GM12878 (cell line): ENCODE measurements at regions not wholly inside any gene's neighbourhood (a gene's known extent, or its start where the extent isn't known, plus 50 kb on each side); places are given as distances from the start of the nearest gene placed in this dataset.

Source experiments
- ATAC-seq: fragments of 200-7000 bp; cut with Tn5 transposase; 3 replicates; pipeline ENCODE4 v1.9.1; 2020; ENCODE audit warnings: mild to moderate bottlenecking, moderate library complexity
- BruUV-seq: library from RNA; stranded (reverse); fragments of 400-500 nt; replicated peaks from 2 replicates; lab custom pipeline; 2021; lab: Mats Ljungman, UMichigan
- CTCF ChIA-PET: fragments of 300-600 bp; sonication (Branson Sonifier 250); formaldehyde crosslinking; extraction: SDS; loops from one replicate; lab custom pipeline; 2021; ENCODE audit warnings: inconsistent platforms; lab: Yijun Ruan, JAX
- POLR2A ChIA-PET: fragments of 350-600 bp; formaldehyde crosslinking; extraction: SDS; loops from one replicate; lab custom pipeline; 2021; ENCODE audit warnings: inconsistent platforms; lab: Charles Lee
- RAD21 ChIA-PET: fragments of 300-600 bp; sonication (Branson Sonifier 250); formaldehyde crosslinking; loops from one replicate; lab custom pipeline; 2023; ENCODE audit warnings: antibody characterized with exemption; ENCODE audit not compliant: unreplicated experiment; lab: Charles Lee
- SMC1A ChIA-PET: fragments of 300-600 bp; sonication (Branson Sonifier 250); formaldehyde crosslinking; loops from one replicate; lab custom pipeline; 2023; ENCODE audit not compliant: unreplicated experiment, uncharacterized antibody; lab: Charles Lee
- DNase-seq: peaks from one replicate; pipeline ENCODE4 v3.0.0-alpha.2; 2011; ENCODE audit warnings: low read depth, low spot score
- FAIRE-seq: peaks from 3 replicates; lab custom pipeline; 2011; peaks lifted over from hg19 to GRCh38; lab: Jason Lieb, UNC
- H2AFZ ChIP-seq: 2 replicates; pipeline ENCODE4 v1.6.0; 2011; ENCODE audit warnings: low read depth, low read length, control low read depth; ENCODE audit not compliant: control insufficient read depth
- H3K27ac ChIP-seq: 2 replicates; pipeline ENCODE4 v1.5.1; 2011; ENCODE audit warnings: control low read depth; ENCODE audit not compliant: control insufficient read depth, insufficient read depth
- H3K27me3 ChIP-seq, 2 experiments: replicated peaks in 1 of 2; 2 replicates each; pipeline versions ENCODE4 v1.6.0 to v1.6.1; 2011; ENCODE audit warnings: low read length in 1 of 2; ENCODE audit not compliant: control insufficient read depth in 2 of 2, insufficient read depth in 2 of 2
- H3K36me3 ChIP-seq, 2 experiments: 2 replicates each; pipeline ENCODE4 v1.5.1; 2011; ENCODE audit warnings: low read length in 1 of 2; ENCODE audit not compliant: control insufficient read depth in 2 of 2, insufficient read depth in 2 of 2
- H3K4me1 ChIP-seq: 2 replicates; pipeline ENCODE4 v1.6.1; 2011; ENCODE audit warnings: mild to moderate bottlenecking, low read length, moderate library complexity, mixed read lengths; ENCODE audit not compliant: control insufficient read depth, insufficient read depth
- H3K4me2 ChIP-seq: 2 replicates; pipeline ENCODE4 v1.6.0; 2011; ENCODE audit warnings: control low read depth; ENCODE audit not compliant: control insufficient read depth, insufficient read depth
- H3K4me3 ChIP-seq: fragments of 200-600 bp; sonication (generic); 2 replicates; pipeline ENCODE4 v1.5.1; 2016
- H3K79me2 ChIP-seq: 2 replicates; pipeline ENCODE4 v1.6.0; 2011; ENCODE audit warnings: low read length; ENCODE audit not compliant: control insufficient read depth, insufficient read depth
- H3K9ac ChIP-seq: 2 replicates; pipeline ENCODE4 v1.8.0; 2011; ENCODE audit warnings: low read length, control low read depth, mixed read lengths; ENCODE audit not compliant: control insufficient read depth, insufficient read depth
- H3K9me3 ChIP-seq: replicated peaks from 3 replicates; pipeline ENCODE4 v1.5.1; 2011; ENCODE audit warnings: mild to moderate bottlenecking, low read length; ENCODE audit not compliant: control insufficient read depth, insufficient read depth
- H4K20me1 ChIP-seq: 2 replicates; pipeline ENCODE4 v1.6.0; 2011; ENCODE audit not compliant: control insufficient read depth, insufficient read depth
- BMI1 ChIP-seq: fragments of 450-650 bp; IDR thresholded peaks from 2 replicates; pipeline ENCODE4 v1.6.1; 2016; ENCODE audit warnings: mild to moderate bottlenecking, moderate library complexity, borderline replicate concordance
- CBX5 ChIP-seq: sonication (generic); IDR thresholded peaks from 2 replicates; pipeline ENCODE4 v1.6.1; 2016; ENCODE audit warnings: low read depth, moderate library complexity, mild to moderate bottlenecking, inconsistent platforms
- CHD1 ChIP-seq: IDR thresholded peaks from 2 replicates; pipeline ENCODE4 v1.6.1; 2012; ENCODE audit warnings: low read depth, low read length, improper control_type of control experiment
- E2F8 ChIP-seq: fragments of 450-650 bp; IDR thresholded peaks from 2 replicates; pipeline ENCODE4 v1.6.1; 2018; ENCODE audit warnings: mild to moderate bottlenecking, low read depth, moderate library complexity; ENCODE audit not compliant: partially characterized antibody
- EED ChIP-seq: sonication (generic); IDR thresholded peaks from 2 replicates; pipeline ENCODE4 v1.6.1; 2016; ENCODE audit warnings: antibody characterized with exemption, low read depth
- ETV6 ChIP-seq, 2 experiments: fragments of 450-650 bp in 1 of 2; IDR thresholded peaks in 1 of 2; conservative IDR thresholded peaks in 1 of 2; 2 replicates each; pipeline ENCODE4 v1.6.1; 2014; ENCODE audit warnings: antibody characterized with exemption in 1 of 2, borderline replicate concordance in 1 of 2, low read depth in 1 of 2, mild to moderate bottlenecking in 1 of 2, moderate library complexity in 1 of 2
- HSF1 ChIP-seq: fragments of 150-350 bp; IDR thresholded peaks from 2 replicates; pipeline ENCODE4 v1.6.1; 2014; ENCODE audit warnings: mild to moderate bottlenecking, low read depth, low read length
- MTA2 ChIP-seq: fragments of 450-650 bp; IDR thresholded peaks from 2 replicates; pipeline ENCODE4 v1.6.1; 2016; ENCODE audit warnings: low read depth, mild to moderate bottlenecking, moderate library complexity
- MYB ChIP-seq: fragments of 150-350 bp; IDR thresholded peaks from 2 replicates; pipeline ENCODE4 v1.6.1; 2014; ENCODE audit warnings: mild to moderate bottlenecking, low read depth, low read length, borderline replicate concordance
- RUNX3 ChIP-seq: IDR thresholded peaks from 2 replicates; pipeline ENCODE4 v1.6.1; 2012; ENCODE audit warnings: low read length, inconsistent platforms
- SMAD1 ChIP-seq: fragments of 450-650 bp; IDR thresholded peaks from 2 replicates; pipeline ENCODE4 v1.6.1; 2018; ENCODE audit warnings: mild to moderate bottlenecking, low read depth; ENCODE audit not compliant: partially characterized antibody
- TARDBP ChIP-seq: IDR thresholded peaks from 2 replicates; pipeline ENCODE4 v1.6.1; 2016; ENCODE audit warnings: borderline replicate concordance
- WGBS: methylation state at CpG from one replicate; pipeline ENCODE4 v1.1.6; 2016; ENCODE audit warnings: low lambda C conversion rate; ENCODE audit not compliant: insufficient replicate concordance, insufficient coverage; ENCODE audit errors: missing lambda C conversion rate; 5-methylcytosine and 5-hydroxymethylcytosine counted together
- in situ Hi-C: fragments of 300-500 bp; cut with MboI; formaldehyde crosslinking; loops from 9 replicates; pipeline ENCODE4 v1.14.3; 2018; ENCODE audit warnings: mixed read lengths
- intact Hi-C: fragments of 100-400 bp; cut with micrococcal nuclease; formaldehyde crosslinking; loops from one replicate; pipeline ENCODE4 v1.14.2; 2022; ENCODE audit not compliant: unreplicated experiment
- TF ChIP-seq, protein P1 (sequence below): fragments of 450-650 bp; formaldehyde crosslinking; IDR thresholded peaks from 2 replicates; pipeline ENCODE4 v1.4.0; 2020; ENCODE audit warnings: mild to moderate bottlenecking, moderate library complexity

- H3K4me2 ChIP-seq: peak overlapping the region; percentile 21
- DNase-seq: peak; percentile 52
- ChIA-PET POLR2A (no interaction called here), CTCF (interaction anchor here (1.3 to 3.1 kb wide), 3 partner anchors 9 to 13 kb away, joined by 3 to 28 read pairs (median 6); no protein-coding TSS in a partner anchor), RAD21 (interaction anchor here (0.6 to 2.4 kb wide), 6 partner anchors 10 to 216 kb away, joined by 3 to 12 read pairs (median 4); no protein-coding TSS in a partner anchor), SMC1A (interaction anchor here (0.7 to 2.0 kb wide), 11 partner anchors 11 to 1647 kb away, joined by 3 to 7 read pairs (median 3); no protein-coding TSS in a partner anchor)
- 0 out of 2 replicates have a peak overlapping the region, but pooled peaks have one; percentile 20 for H3K4me3 ChIP-seq
- H3K79me2 ChIP-seq: no peaks in the 10 kb centered on the region
- WGBS: 0% methylated on average over 2 of the region's 2 CpGs
- H2AFZ ChIP-seq: no peak overlapping the region
- no peaks in the 10 kb centered on the region for H4K20me1 ChIP-seq
- peak overlapping the region; percentile 52; the same call in 1 of the 2 replicates for H3K27ac ChIP-seq
- no peak overlapping the region for H3K9ac ChIP-seq
- peaks cover 9% of the 10 kb centered on the region for H3K4me1 ChIP-seq
- BruUV-seq: no TSS peak
- intact Hi-C loops: no loop called here
- peak; percentile 85 for ATAC-seq
- in situ Hi-C loops: no loop called here
- no peaks in the 10 kb centered on the region for H3K9me3 ChIP-seq
- no peaks in the 10 kb centered on the region for H3K36me3 ChIP-seq
- FAIRE-seq: peak; percentile 78
- H3K27me3 ChIP-seq: no peaks in the 10 kb centered on the region; a peak in 1 of 4 replicates
- TF ChIP-seq SMAD1 (no peak), RUNX3 (peak; percentile 86), ETV6 (conservative IDR thresholded peaks at IDR 0.05 in 1 of 2, IDR thresholded peaks at IDR 0.05 in 1 of 2; ENCODE audit: borderline replicate concordance in 1 of 2, low read depth in 1 of 2) (no peak), CBX5 (no peak), TARDBP (no peak), HSF1 (no peak), BMI1 (no peak), E2F8 (no peak), MYB (no peak), CHD1 (no peak), MTA2 (0 out of 2 replicates have a peak, but pooled peaks have one; percentile 9), EED (no peak)
- TF ChIP-seq, protein P1, sequence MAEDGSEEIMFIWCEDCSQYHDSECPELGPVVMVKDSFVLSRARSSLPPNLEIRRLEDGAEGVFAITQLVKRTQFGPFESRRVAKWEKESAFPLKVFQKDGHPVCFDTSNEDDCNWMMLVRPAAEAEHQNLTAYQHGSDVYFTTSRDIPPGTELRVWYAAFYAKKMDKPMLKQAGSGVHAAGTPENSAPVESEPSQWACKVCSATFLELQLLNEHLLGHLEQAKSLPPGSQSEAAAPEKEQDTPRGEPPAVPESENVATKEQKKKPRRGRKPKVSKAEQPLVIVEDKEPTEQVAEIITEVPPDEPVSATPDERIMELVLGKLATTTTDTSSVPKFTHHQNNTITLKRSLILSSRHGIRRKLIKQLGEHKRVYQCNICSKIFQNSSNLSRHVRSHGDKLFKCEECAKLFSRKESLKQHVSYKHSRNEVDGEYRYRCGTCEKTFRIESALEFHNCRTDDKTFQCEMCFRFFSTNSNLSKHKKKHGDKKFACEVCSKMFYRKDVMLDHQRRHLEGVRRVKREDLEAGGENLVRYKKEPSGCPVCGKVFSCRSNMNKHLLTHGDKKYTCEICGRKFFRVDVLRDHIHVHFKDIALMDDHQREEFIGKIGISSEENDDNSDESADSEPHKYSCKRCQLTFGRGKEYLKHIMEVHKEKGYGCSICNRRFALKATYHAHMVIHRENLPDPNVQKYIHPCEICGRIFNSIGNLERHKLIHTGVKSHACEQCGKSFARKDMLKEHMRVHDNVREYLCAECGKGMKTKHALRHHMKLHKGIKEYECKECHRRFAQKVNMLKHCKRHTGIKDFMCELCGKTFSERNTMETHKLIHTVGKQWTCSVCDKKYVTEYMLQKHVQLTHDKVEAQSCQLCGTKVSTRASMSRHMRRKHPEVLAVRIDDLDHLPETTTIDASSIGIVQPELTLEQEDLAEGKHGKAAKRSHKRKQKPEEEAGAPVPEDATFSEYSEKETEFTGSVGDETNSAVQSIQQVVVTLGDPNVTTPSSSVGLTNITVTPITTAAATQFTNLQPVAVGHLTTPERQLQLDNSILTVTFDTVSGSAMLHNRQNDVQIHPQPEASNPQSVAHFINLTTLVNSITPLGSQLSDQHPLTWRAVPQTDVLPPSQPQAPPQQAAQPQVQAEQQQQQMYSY (CRISPR knock-in tag): no peak
Observed at GRCh38 chrX:118212817-118213183, 96.2 kb upstream of the KLHL13 start.
